ENCODE measurements at regions not wholly inside any gene's neighbourhood (a gene's known extent, or its start where the extent isn't known, plus 50 kb on each side); places are given as distances from the start of the nearest gene placed in this dataset.

DNA sequence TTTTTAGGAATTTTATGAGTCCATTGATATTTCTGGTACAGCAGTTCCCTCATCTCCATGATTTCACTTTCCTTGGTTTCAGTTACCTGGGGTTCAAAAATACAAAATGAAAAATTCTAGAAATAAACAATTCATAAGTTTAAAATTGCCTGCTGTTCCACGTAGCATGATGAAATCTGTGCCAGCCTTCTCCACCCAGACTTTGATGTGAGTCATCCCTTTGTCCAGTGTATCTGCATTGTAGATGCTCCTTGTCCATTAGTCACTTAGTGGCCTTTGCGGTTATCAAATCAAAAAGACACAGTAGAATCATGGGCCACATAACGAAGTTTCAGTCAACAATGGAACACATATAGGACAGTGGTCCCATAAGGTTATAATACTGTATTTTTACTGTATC is 286.9 kb downstream of the PTEN start:
- no peaks in the 10 kb centered on the region for H3K27me3 Mint-ChIP-seq (ENCODE audit: low read depth)
- peaks cover 7% of the 10 kb centered on the region for H3K9me3 Mint-ChIP-seq
- H3K27ac Mint-ChIP-seq, result no peak overlapping the region
- TF ChIP-seq, protein P1, sequence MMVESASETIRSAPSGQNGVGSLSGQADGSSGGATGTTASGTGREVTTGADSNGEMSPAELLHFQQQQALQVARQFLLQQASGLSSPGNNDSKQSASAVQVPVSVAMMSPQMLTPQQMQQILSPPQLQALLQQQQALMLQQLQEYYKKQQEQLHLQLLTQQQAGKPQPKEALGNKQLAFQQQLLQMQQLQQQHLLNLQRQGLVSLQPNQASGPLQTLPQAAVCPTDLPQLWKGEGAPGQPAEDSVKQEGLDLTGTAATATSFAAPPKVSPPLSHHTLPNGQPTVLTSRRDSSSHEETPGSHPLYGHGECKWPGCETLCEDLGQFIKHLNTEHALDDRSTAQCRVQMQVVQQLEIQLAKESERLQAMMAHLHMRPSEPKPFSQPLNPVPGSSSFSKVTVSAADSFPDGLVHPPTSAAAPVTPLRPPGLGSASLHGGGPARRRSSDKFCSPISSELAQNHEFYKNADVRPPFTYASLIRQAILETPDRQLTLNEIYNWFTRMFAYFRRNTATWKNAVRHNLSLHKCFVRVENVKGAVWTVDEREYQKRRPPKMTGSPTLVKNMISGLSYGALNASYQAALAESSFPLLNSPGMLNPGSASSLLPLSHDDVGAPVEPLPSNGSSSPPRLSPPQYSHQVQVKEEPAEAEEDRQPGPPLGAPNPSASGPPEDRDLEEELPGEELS (CRISPR knock-in tag; IDR thresholded peaks at IDR 0.05), result no peak
- TF ChIP-seq ZNF671 (CRISPR knock-in tag; IDR thresholded peaks at IDR 0.05), result no peak
- 0 out of 2 replicates have a peak, but pooled peaks cover 6% of the 10 kb centered on the region for H3K4me1 Mint-ChIP-seq
- ChIA-PET CTCF (no interaction called here), POLR2A (no interaction called here)
- no peak for DNase-seq (ENCODE audit: low spot score)
- no peak overlapping the region for H3K4me3 Mint-ChIP-seq
- H3K36me3 Mint-ChIP-seq, result 0 out of 2 replicates have a peak, but pooled peaks cover 2% of the 10 kb centered on the region
- ATAC-seq, result no peak

DNA sequence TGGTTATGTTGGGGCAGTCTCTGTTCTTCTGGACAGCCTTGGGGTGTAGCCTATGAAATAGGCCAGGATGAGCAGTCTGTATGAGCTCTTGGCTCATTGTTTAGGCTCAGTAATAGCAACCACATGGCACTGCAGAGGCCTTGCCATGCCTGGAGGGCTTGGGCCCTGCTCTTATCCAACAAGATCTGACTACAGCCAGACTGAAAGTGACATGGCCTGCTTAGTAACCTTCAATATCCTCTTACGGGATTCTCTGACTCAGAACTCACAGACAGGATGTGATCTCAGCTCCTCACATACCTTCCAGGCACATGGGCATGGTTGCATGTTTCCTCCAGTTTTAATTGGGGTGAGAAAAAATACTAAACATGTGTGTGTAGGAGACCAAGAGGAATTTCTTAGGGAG is 289.3 kb downstream of the PTEN start:
- no peak overlapping the region for H3K27ac Mint-ChIP-seq
- no peaks in the 10 kb centered on the region for H3K27me3 Mint-ChIP-seq (ENCODE audit: low read depth)
- ChIA-PET CTCF (interaction anchor here (0.6 kb wide), 1 partner anchor 1787 kb away, joined by 3 read pairs; no protein-coding TSS in a partner anchor), POLR2A (no interaction called here)
- no peak for ATAC-seq
- peaks cover 12% of the 10 kb centered on the region; the same call in 1 of the 2 replicates for H3K4me1 Mint-ChIP-seq
- 0 out of 2 replicates have a peak, but pooled peaks cover 2% of the 10 kb centered on the region for H3K36me3 Mint-ChIP-seq
- H3K9me3 Mint-ChIP-seq, result peaks cover 7% of the 10 kb centered on the region
- H3K4me3 Mint-ChIP-seq, result no peak overlapping the region
- no peak for DNase-seq (ENCODE audit: low spot score)
- TF ChIP-seq, protein P2, sequence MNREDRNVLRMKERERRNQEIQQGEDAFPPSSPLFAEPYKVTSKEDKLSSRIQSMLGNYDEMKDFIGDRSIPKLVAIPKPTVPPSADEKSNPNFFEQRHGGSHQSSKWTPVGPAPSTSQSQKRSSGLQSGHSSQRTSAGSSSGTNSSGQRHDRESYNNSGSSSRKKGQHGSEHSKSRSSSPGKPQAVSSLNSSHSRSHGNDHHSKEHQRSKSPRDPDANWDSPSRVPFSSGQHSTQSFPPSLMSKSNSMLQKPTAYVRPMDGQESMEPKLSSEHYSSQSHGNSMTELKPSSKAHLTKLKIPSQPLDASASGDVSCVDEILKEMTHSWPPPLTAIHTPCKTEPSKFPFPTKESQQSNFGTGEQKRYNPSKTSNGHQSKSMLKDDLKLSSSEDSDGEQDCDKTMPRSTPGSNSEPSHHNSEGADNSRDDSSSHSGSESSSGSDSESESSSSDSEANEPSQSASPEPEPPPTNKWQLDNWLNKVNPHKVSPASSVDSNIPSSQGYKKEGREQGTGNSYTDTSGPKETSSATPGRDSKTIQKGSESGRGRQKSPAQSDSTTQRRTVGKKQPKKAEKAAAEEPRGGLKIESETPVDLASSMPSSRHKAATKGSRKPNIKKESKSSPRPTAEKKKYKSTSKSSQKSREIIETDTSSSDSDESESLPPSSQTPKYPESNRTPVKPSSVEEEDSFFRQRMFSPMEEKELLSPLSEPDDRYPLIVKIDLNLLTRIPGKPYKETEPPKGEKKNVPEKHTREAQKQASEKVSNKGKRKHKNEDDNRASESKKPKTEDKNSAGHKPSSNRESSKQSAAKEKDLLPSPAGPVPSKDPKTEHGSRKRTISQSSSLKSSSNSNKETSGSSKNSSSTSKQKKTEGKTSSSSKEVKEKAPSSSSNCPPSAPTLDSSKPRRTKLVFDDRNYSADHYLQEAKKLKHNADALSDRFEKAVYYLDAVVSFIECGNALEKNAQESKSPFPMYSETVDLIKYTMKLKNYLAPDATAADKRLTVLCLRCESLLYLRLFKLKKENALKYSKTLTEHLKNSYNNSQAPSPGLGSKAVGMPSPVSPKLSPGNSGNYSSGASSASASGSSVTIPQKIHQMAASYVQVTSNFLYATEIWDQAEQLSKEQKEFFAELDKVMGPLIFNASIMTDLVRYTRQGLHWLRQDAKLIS (CRISPR knock-in tag; IDR thresholded peaks at IDR 0.05; ENCODE audit: borderline replicate concordance), result no peak
- TF ChIP-seq, protein P3, sequence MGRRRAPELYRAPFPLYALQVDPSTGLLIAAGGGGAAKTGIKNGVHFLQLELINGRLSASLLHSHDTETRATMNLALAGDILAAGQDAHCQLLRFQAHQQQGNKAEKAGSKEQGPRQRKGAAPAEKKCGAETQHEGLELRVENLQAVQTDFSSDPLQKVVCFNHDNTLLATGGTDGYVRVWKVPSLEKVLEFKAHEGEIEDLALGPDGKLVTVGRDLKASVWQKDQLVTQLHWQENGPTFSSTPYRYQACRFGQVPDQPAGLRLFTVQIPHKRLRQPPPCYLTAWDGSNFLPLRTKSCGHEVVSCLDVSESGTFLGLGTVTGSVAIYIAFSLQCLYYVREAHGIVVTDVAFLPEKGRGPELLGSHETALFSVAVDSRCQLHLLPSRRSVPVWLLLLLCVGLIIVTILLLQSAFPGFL (CRISPR knock-in tag; IDR thresholded peaks at IDR 0.05; ENCODE audit: borderline replicate concordance), result no peak
- TF ChIP-seq, protein P4, sequence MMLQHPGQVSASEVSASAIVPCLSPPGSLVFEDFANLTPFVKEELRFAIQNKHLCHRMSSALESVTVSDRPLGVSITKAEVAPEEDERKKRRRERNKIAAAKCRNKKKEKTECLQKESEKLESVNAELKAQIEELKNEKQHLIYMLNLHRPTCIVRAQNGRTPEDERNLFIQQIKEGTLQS (CRISPR knock-in tag; conservative IDR thresholded peaks at IDR 0.05), result no peak
- TF ChIP-seq FOXJ3 (CRISPR knock-in tag; IDR thresholded peaks at IDR 0.05; ENCODE audit: borderline replicate concordance), result no peak
- TF ChIP-seq, protein P5, sequence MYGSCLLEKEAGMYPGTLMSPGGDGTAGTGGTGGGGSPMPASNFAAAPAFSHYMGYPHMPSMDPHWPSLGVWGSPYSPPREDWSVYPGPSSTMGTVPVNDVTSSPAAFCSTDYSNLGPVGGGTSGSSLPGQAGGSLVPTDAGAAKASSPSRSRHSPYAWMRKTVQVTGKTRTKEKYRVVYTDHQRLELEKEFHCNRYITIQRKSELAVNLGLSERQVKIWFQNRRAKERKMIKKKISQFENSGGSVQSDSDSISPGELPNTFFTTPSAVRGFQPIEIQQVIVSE (CRISPR knock-in tag; IDR thresholded peaks at IDR 0.05; ENCODE audit: borderline replicate concordance), result no peak
- TF ChIP-seq, protein P6, sequence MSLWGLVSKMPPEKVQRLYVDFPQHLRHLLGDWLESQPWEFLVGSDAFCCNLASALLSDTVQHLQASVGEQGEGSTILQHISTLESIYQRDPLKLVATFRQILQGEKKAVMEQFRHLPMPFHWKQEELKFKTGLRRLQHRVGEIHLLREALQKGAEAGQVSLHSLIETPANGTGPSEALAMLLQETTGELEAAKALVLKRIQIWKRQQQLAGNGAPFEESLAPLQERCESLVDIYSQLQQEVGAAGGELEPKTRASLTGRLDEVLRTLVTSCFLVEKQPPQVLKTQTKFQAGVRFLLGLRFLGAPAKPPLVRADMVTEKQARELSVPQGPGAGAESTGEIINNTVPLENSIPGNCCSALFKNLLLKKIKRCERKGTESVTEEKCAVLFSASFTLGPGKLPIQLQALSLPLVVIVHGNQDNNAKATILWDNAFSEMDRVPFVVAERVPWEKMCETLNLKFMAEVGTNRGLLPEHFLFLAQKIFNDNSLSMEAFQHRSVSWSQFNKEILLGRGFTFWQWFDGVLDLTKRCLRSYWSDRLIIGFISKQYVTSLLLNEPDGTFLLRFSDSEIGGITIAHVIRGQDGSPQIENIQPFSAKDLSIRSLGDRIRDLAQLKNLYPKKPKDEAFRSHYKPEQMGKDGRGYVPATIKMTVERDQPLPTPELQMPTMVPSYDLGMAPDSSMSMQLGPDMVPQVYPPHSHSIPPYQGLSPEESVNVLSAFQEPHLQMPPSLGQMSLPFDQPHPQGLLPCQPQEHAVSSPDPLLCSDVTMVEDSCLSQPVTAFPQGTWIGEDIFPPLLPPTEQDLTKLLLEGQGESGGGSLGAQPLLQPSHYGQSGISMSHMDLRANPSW (CRISPR knock-in tag; conservative IDR thresholded peaks at IDR 0.05; ENCODE audit: low read depth), result no peak
- no peak for TF ChIP-seq ZNF396 (CRISPR knock-in tag; IDR thresholded peaks at IDR 0.05; ENCODE audit: borderline replicate concordance)
- TF ChIP-seq RELA (CRISPR knock-in tag; IDR thresholded peaks at IDR 0.05; ENCODE audit: borderline replicate concordance), result no peak
- TF ChIP-seq SMAD4 (CRISPR knock-in tag; IDR thresholded peaks at IDR 0.05), result no peak
- TF ChIP-seq, protein P7, sequence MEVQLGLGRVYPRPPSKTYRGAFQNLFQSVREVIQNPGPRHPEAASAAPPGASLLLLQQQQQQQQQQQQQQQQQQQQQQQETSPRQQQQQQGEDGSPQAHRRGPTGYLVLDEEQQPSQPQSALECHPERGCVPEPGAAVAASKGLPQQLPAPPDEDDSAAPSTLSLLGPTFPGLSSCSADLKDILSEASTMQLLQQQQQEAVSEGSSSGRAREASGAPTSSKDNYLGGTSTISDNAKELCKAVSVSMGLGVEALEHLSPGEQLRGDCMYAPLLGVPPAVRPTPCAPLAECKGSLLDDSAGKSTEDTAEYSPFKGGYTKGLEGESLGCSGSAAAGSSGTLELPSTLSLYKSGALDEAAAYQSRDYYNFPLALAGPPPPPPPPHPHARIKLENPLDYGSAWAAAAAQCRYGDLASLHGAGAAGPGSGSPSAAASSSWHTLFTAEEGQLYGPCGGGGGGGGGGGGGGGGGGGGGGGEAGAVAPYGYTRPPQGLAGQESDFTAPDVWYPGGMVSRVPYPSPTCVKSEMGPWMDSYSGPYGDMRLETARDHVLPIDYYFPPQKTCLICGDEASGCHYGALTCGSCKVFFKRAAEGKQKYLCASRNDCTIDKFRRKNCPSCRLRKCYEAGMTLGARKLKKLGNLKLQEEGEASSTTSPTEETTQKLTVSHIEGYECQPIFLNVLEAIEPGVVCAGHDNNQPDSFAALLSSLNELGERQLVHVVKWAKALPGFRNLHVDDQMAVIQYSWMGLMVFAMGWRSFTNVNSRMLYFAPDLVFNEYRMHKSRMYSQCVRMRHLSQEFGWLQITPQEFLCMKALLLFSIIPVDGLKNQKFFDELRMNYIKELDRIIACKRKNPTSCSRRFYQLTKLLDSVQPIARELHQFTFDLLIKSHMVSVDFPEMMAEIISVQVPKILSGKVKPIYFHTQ (CRISPR knock-in tag; IDR thresholded peaks at IDR 0.05), result no peak
- TF ChIP-seq ELF4 (CRISPR knock-in tag; IDR thresholded peaks at IDR 0.05; ENCODE audit: low read depth), result no peak
- TF ChIP-seq GRHL2 (CRISPR knock-in tag; IDR thresholded peaks at IDR 0.05; ENCODE audit: insufficient replicate concordance, severe bottlenecking), result no peak
- TF ChIP-seq, protein P8, sequence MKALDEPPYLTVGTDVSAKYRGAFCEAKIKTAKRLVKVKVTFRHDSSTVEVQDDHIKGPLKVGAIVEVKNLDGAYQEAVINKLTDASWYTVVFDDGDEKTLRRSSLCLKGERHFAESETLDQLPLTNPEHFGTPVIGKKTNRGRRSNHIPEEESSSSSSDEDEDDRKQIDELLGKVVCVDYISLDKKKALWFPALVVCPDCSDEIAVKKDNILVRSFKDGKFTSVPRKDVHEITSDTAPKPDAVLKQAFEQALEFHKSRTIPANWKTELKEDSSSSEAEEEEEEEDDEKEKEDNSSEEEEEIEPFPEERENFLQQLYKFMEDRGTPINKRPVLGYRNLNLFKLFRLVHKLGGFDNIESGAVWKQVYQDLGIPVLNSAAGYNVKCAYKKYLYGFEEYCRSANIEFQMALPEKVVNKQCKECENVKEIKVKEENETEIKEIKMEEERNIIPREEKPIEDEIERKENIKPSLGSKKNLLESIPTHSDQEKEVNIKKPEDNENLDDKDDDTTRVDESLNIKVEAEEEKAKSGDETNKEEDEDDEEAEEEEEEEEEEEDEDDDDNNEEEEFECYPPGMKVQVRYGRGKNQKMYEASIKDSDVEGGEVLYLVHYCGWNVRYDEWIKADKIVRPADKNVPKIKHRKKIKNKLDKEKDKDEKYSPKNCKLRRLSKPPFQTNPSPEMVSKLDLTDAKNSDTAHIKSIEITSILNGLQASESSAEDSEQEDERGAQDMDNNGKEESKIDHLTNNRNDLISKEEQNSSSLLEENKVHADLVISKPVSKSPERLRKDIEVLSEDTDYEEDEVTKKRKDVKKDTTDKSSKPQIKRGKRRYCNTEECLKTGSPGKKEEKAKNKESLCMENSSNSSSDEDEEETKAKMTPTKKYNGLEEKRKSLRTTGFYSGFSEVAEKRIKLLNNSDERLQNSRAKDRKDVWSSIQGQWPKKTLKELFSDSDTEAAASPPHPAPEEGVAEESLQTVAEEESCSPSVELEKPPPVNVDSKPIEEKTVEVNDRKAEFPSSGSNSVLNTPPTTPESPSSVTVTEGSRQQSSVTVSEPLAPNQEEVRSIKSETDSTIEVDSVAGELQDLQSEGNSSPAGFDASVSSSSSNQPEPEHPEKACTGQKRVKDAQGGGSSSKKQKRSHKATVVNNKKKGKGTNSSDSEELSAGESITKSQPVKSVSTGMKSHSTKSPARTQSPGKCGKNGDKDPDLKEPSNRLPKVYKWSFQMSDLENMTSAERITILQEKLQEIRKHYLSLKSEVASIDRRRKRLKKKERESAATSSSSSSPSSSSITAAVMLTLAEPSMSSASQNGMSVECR (CRISPR knock-in tag; IDR thresholded peaks at IDR 0.05; ENCODE audit: borderline replicate concordance), result no peak
